ENCODE measurements at regions not wholly inside any gene's neighbourhood (a gene's known extent, or its start where the extent isn't known, plus 50 kb on each side); places are given as distances from the start of the nearest gene placed in this dataset.

- no peaks in the 10 kb centered on the region for H3K27me3 ChIP-seq (ENCODE audit: control insufficient read depth, insufficient read depth, low read length)
- no peak overlapping the region for H3K27ac ChIP-seq (ENCODE audit: low read length)
- H3K36me3 ChIP-seq (ENCODE audit: control insufficient read depth, low read depth, low read length) = no peaks in the 10 kb centered on the region
- H3K9ac ChIP-seq (ENCODE audit: low read length) = no peak overlapping the region
- no peaks in the 10 kb centered on the region for H3K9me3 ChIP-seq (ENCODE audit: control insufficient read depth, low read depth, low read length)
- peaks cover 18% of the 10 kb centered on the region for H3K4me1 ChIP-seq (ENCODE audit: control insufficient read depth, low read depth, low read length)
- H3K4me3 ChIP-seq (ENCODE audit: low read length) = no peak overlapping the region
Measured at GRCh38 chr5:4542145-4542778, 597.9 kb upstream of the ADAMTS16 start.

DNA sequence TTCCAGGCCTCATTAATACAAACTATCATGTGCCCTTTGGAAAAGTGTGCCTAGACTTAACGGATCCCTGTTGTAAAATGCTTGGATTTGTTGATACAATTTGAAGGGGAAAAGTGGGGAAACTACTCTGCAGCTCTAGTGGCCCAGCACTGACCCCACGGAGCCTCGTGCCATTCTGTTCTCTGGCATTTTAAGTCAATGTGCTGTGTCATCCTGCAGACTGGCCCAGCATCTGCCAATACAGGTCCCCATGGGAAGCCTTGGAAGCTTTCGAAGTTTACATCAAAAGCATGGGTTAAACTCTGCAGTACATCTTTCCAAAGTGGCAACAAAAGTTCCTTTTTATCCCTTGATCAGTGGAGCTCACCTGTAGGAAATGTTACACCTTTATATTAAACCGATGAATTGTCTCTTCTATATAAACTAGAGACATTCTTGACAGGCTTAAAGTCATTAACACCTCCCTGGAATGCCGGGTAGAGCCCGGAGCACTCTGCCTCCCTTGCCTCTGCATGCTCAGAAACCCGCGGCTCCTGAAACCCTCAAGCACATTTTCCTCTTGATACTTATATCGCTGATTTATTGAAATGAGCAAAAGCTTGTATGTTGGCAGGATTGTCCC lies 596.0 kb upstream of the ADAMTS16 start:
- no peak overlapping the region for H3K9ac ChIP-seq (ENCODE audit: low read length)
- no peak overlapping the region for H3K4me3 ChIP-seq (ENCODE audit: low read length)
- H3K27ac ChIP-seq (ENCODE audit: low read length) = no peak overlapping the region
- peaks cover 18% of the 10 kb centered on the region for H3K4me1 ChIP-seq (ENCODE audit: control insufficient read depth, low read depth, low read length)
- no peaks in the 10 kb centered on the region for H3K36me3 ChIP-seq (ENCODE audit: control insufficient read depth, low read depth, low read length)
- H3K27me3 ChIP-seq (ENCODE audit: control insufficient read depth, insufficient read depth, low read length) = no peaks in the 10 kb centered on the region
- H3K9me3 ChIP-seq (ENCODE audit: control insufficient read depth, low read depth, low read length) = no peaks in the 10 kb centered on the region

DNA sequence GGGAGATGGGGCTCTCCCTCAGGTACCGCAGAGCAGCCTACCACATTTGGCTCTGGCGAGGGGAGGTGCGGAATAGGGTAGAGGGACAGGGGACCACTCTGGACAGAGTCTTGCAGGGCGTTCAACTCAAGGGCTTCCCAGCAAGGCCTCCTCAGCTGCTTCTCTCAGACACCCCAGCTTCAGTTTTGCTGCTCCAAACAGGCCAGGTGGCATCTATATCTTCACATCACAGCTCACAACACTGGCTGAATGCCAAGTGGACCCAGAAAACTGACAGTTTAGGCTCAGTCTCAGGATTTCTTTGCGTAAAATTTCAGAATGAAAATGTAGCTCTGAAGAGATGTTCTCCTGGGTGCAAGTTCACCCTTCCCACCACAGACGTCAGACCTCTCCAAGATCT lies 592.6 kb upstream of the ADAMTS16 start:
- H3K27ac ChIP-seq (ENCODE audit: low read length) = no peak overlapping the region
- H3K36me3 ChIP-seq (ENCODE audit: control insufficient read depth, low read depth, low read length) = no peaks in the 10 kb centered on the region
- no peak overlapping the region for H3K4me3 ChIP-seq (ENCODE audit: low read length)
- H3K9ac ChIP-seq (ENCODE audit: low read length) = no peak overlapping the region
- H3K4me1 ChIP-seq (ENCODE audit: control insufficient read depth, low read depth, low read length) = peaks cover 18% of the 10 kb centered on the region
- no peaks in the 10 kb centered on the region for H3K9me3 ChIP-seq (ENCODE audit: control insufficient read depth, low read depth, low read length)
- H3K27me3 ChIP-seq (ENCODE audit: control insufficient read depth, insufficient read depth, low read length) = no peaks in the 10 kb centered on the region

- no peaks in the 10 kb centered on the region for H3K9me3 ChIP-seq (ENCODE audit: control insufficient read depth, low read depth, low read length)
- H3K4me3 ChIP-seq (ENCODE audit: low read length) = no peak overlapping the region
- H3K4me1 ChIP-seq (ENCODE audit: control insufficient read depth, low read depth, low read length) = peaks cover 18% of the 10 kb centered on the region
- no peak overlapping the region for H3K27ac ChIP-seq (ENCODE audit: low read length)
- no peak overlapping the region for H3K9ac ChIP-seq (ENCODE audit: low read length)
- H3K36me3 ChIP-seq (ENCODE audit: control insufficient read depth, low read depth, low read length) = no peaks in the 10 kb centered on the region
- no peaks in the 10 kb centered on the region for H3K27me3 ChIP-seq (ENCODE audit: control insufficient read depth, insufficient read depth, low read length)
Measured at GRCh38 chr5:4548341-4548740, 591.8 kb upstream of the ADAMTS16 start.

- Histone ChIP-seq H3K9me3 (ENCODE audit: control insufficient read depth, low read depth, low read length) (no peaks in the 10 kb centered on the region), H3K4me1 (ENCODE audit: control insufficient read depth, low read depth, low read length) (peaks cover 16% of the 10 kb centered on the region), H3K4me3 (ENCODE audit: low read length) (no peak overlapping the region), H3K9ac (ENCODE audit: low read length) (no peak overlapping the region), H3K36me3 (ENCODE audit: control insufficient read depth, low read depth, low read length) (no peaks in the 10 kb centered on the region), H3K27me3 (ENCODE audit: control insufficient read depth, insufficient read depth, low read length) (no peaks in the 10 kb centered on the region), H3K27ac (ENCODE audit: low read length) (no peak overlapping the region)
Measured at GRCh38 chr5:4549351-4549750, 590.8 kb upstream of the ADAMTS16 start.

DNA sequence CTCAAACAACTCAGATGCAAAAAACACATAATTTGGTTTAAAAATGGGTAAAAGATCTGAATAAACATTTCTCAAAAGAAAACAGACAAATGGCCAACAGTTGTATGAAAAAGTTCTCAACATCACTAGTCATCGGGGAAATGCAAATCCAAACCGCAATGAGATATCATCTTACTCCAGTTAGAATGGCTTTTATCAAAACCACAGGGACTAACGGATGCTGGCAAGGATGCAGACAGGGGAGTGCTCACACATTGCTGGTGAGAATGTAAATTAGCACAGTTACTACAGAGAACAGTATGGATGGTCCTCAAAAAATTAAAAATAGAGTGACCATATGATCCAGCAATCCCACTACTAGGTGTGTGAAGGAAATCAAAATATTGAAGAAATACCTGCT lies 589.1 kb upstream of the ADAMTS16 start:
- Histone ChIP-seq H3K36me3 (ENCODE audit: control insufficient read depth, low read depth, low read length) (no peaks in the 10 kb centered on the region), H3K27me3 (ENCODE audit: control insufficient read depth, insufficient read depth, low read length) (no peaks in the 10 kb centered on the region), H3K4me1 (ENCODE audit: control insufficient read depth, low read depth, low read length) (peaks cover 12% of the 10 kb centered on the region), H3K27ac (ENCODE audit: low read length) (no peak overlapping the region), H3K4me3 (ENCODE audit: low read length) (no peak overlapping the region), H3K9me3 (ENCODE audit: control insufficient read depth, low read depth, low read length) (no peaks in the 10 kb centered on the region), H3K9ac (ENCODE audit: low read length) (no peak overlapping the region)

DNA sequence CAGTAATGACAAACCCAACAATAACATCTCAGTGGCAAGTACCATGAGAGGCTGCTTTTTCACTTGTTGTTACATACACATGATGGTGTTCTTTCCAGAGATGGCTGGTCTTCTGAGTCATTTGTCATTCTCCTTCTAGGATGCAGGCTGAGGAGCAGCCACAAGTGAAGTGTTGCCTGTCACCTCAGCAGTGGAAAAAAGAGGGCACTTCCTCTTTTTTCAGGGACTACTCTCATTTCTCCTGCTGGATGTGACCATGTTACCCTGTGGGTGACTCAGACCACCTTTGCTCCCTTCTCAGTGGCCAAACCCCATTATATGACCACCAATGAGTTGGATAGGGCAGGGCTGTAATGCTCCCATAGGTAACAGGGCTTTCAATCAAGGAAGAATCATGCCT lies 587.0 kb upstream of the ADAMTS16 start:
- Histone ChIP-seq H3K9me3 (ENCODE audit: control insufficient read depth, low read depth, low read length) (no peaks in the 10 kb centered on the region), H3K4me3 (ENCODE audit: low read length) (no peak overlapping the region), H3K36me3 (ENCODE audit: control insufficient read depth, low read depth, low read length) (no peaks in the 10 kb centered on the region), H3K27ac (ENCODE audit: low read length) (no peak overlapping the region), H3K4me1 (ENCODE audit: control insufficient read depth, low read depth, low read length) (peaks cover 19% of the 10 kb centered on the region), H3K27me3 (ENCODE audit: control insufficient read depth, insufficient read depth, low read length) (no peaks in the 10 kb centered on the region), H3K9ac (ENCODE audit: low read length) (no peak overlapping the region)

DNA sequence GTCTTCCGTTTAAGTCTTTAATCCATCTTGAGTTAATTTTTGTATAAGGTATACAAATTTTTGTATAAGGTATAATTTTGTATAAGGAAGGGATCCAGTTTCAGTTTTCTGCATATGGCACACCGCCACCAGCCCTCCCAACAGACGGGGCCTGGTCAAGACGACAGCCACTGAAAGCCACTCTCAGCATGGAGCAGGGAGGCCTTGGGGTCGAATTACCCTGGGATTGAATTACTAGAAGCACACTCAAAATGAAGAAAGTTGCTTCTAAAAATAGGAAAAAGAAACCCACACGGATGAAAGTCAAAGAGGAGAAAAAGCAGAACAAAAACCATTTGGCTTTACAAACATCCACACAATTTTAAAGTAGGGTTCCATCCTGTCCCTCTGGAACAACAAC lies 586.2 kb upstream of the ADAMTS16 start:
- Histone ChIP-seq H3K36me3 (ENCODE audit: control insufficient read depth, low read depth, low read length) (no peaks in the 10 kb centered on the region), H3K4me1 (ENCODE audit: control insufficient read depth, low read depth, low read length) (peaks cover 19% of the 10 kb centered on the region), H3K27ac (ENCODE audit: low read length) (no peak overlapping the region), H3K4me3 (ENCODE audit: low read length) (no peak overlapping the region), H3K9me3 (ENCODE audit: control insufficient read depth, low read depth, low read length) (no peaks in the 10 kb centered on the region), H3K9ac (ENCODE audit: low read length) (no peak overlapping the region), H3K27me3 (ENCODE audit: control insufficient read depth, insufficient read depth, low read length) (no peaks in the 10 kb centered on the region)

DNA sequence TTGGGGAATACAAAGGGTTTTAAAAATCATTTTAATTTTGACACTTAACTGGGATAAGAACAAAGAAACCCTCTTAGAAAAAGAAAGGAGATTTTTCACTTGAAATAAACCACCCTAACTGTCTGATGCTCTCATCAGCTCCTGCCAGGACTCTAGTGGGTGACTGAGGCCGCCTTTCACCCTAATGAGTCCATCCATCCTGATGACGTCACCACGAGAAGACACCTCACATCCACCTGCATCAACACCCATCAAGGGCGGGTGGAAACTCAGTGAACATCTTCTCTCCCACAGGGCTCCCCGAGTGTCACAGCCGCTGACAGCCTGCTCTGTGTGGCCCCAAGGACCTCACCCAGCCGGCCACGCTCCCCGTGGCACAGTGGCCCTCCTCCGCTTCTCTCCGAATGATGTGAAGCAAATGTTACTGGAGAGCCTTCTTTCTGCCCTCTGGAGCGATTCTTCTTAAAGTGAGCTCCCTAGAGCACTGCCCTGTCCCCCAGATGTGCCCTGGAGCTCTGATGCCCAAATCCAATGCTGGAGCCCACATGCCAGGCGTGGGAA lies 584.3 kb upstream of the ADAMTS16 start:
- Histone ChIP-seq H3K4me1 (ENCODE audit: control insufficient read depth, low read depth, low read length) (peaks cover 19% of the 10 kb centered on the region), H3K9ac (ENCODE audit: low read length) (no peak overlapping the region), H3K27ac (ENCODE audit: low read length) (no peak overlapping the region), H3K27me3 (ENCODE audit: control insufficient read depth, insufficient read depth, low read length) (no peaks in the 10 kb centered on the region), H3K36me3 (ENCODE audit: control insufficient read depth, low read depth, low read length) (no peaks in the 10 kb centered on the region), H3K9me3 (ENCODE audit: control insufficient read depth, low read depth, low read length) (peaks cover 3% of the 10 kb centered on the region), H3K4me3 (ENCODE audit: low read length) (no peak overlapping the region)

- no peak overlapping the region for H3K4me3 ChIP-seq (ENCODE audit: low read length)
Measured at GRCh38 chr5:4561403-4561802, 578.7 kb upstream of the ADAMTS16 start.

DNA sequence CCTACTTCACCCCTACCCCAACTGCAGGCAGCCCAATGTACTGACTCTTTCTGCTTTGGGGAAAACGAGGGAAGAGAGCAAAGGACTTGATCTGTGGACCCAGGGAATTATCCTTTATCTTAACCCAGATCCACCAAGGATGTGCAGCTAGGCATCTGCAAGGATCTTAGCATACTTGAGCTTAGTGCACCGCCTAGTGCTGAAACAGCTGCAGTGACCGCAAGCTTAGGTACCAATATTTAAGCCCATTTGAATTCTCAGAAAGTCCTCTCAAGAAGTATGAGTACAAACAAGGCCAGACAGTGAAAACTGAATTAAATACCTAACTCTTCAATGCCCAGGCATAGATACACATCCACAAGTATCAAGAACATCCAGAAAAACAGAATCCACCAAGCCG lies 576.7 kb upstream of the ADAMTS16 start:
- no peaks in the 10 kb centered on the region for H3K4me1 ChIP-seq (ENCODE audit: control insufficient read depth, low read depth, low read length)
- H3K9me3 ChIP-seq (ENCODE audit: control insufficient read depth, low read depth, low read length) = peaks cover 12% of the 10 kb centered on the region
- no peak overlapping the region for H3K4me3 ChIP-seq (ENCODE audit: low read length)
- H3K9ac ChIP-seq (ENCODE audit: low read length) = no peak overlapping the region
- no peaks in the 10 kb centered on the region for H3K36me3 ChIP-seq (ENCODE audit: control insufficient read depth, low read depth, low read length)
- no peak overlapping the region for H3K27ac ChIP-seq (ENCODE audit: low read length)
- H3K27me3 ChIP-seq (ENCODE audit: control insufficient read depth, insufficient read depth, low read length) = no peaks in the 10 kb centered on the region

More at GRCh38 chr5:4561403-4561802, 578.7 kb upstream of the ADAMTS16 start:
- Histone ChIP-seq H3K27me3 (ENCODE audit: control insufficient read depth, insufficient read depth, low read length) (no peaks in the 10 kb centered on the region), H3K27ac (ENCODE audit: low read length) (no peak overlapping the region), H3K4me1 (ENCODE audit: control insufficient read depth, low read depth, low read length) (peaks cover 12% of the 10 kb centered on the region), H3K9ac (ENCODE audit: low read length) (no peak overlapping the region), H3K36me3 (ENCODE audit: control insufficient read depth, low read depth, low read length) (no peaks in the 10 kb centered on the region), H3K9me3 (ENCODE audit: control insufficient read depth, low read depth, low read length) (peaks cover 12% of the 10 kb centered on the region)
